Tongue (tissue), 1 donor: ENCODE measurements at regions not wholly inside any gene's neighbourhood (a gene's known extent, or its start where the extent isn't known, plus 50 kb on each side); places are given as distances from the start of the nearest gene placed in this dataset.
"Not testable (repeated sequence)": the region's sequence is repeated elsewhere in the genome, so short reads cannot be mapped to it uniquely, and the experiment has no call there.

Experiments
- DNase-seq: peaks from one replicate; pipeline ENCODE4 v3.0.0-alpha.2; 2015

- DNase-seq: no peak
These were observed 667.8 kb downstream of the SLITRK1 start for GRCh38 chr13:83214452-83214851.

GRCh38 chr13:83211301-83211700 is 671.0 kb downstream of the SLITRK1 start:
- DNase-seq: no peak

GRCh38 chr13:83204886-83205285 is 677.4 kb downstream of the SLITRK1 start:
- no peak for DNase-seq

- DNase-seq: no peak
These were observed 680.8 kb downstream of the SLITRK1 start for GRCh38 chr13:83201506-83201905.

- DNase-seq: no peak
These were observed 685.0 kb downstream of the SLITRK1 start for GRCh38 chr13:83197316-83197715.

GRCh38 chr13:83190020-83190419 is 692.3 kb downstream of the SLITRK1 start:
- no peak for DNase-seq

- no peak for DNase-seq
These were observed 697.5 kb downstream of the SLITRK1 start for GRCh38 chr13:83184819-83185218.

- DNase-seq: no peak
These were observed 698.2 kb downstream of the SLITRK1 start for GRCh38 chr13:83184150-83184475.

GRCh38 chr13:83183439-83184149 is 698.7 kb downstream of the SLITRK1 start:
- no peak for DNase-seq

- no peak for DNase-seq
These were observed 699.4 kb downstream of the SLITRK1 start for GRCh38 chr13:83182845-83183244.

- no peak for DNase-seq
These were observed 704.3 kb downstream of the SLITRK1 start for GRCh38 chr13:83178008-83178407.

GRCh38 chr13:83168590-83168989 is 713.7 kb downstream of the SLITRK1 start:
- no peak for DNase-seq

- DNase-seq: no peak
These were observed 715.1 kb downstream of the SLITRK1 start for GRCh38 chr13:83167203-83167602.

GRCh38 chr13:83166550-83166949 is 715.7 kb downstream of the SLITRK1 start:
- DNase-seq: no peak

- no peak for DNase-seq
These were observed 719.8 kb downstream of the SLITRK1 start for GRCh38 chr13:83162493-83162892.

GRCh38 chr13:83153848-83154247 is 728.4 kb downstream of the SLITRK1 start:
- DNase-seq: no peak

GRCh38 chr13:83151308-83151660 is 731.0 kb downstream of the SLITRK1 start:
- no peak for DNase-seq

GRCh38 chr13:83150616-83151307 is 731.5 kb downstream of the SLITRK1 start:
- no peak for DNase-seq

GRCh38 chr13:83136660-83137059 is 745.6 kb downstream of the SLITRK1 start:
- DNase-seq: no peak

GRCh38 chr13:83125791-83126190 is 756.5 kb downstream of the SLITRK1 start:
- no peak for DNase-seq

- no peak for DNase-seq
These were observed 760.4 kb downstream of the SLITRK1 start for GRCh38 chr13:83121896-83122295.

GRCh38 chr13:83117046-83117445 is 765.2 kb downstream of the SLITRK1 start:
- DNase-seq: no peak

GRCh38 chr13:83101574-83102247 is 780.6 kb downstream of the SLITRK1 start:
- DNase-seq: not testable (repeated sequence)

GRCh38 chr13:83100237-83100636 is 782.0 kb downstream of the SLITRK1 start:
- DNase-seq: no peak
